HepG2 (cell line): ENCODE measurements at regions not wholly inside any gene's neighbourhood (a gene's known extent, or its start where the extent isn't known, plus 50 kb on each side); places are given as distances from the start of the nearest gene placed in this dataset.

ENCODE experiments used
- ATAC-seq: fragments of 200-7000 bp; cut with Tn5 transposase; 3 replicates; pipeline ENCODE4 v1.9.1; 2020; ENCODE audit warnings: mild to moderate bottlenecking, moderate library complexity
- BruUV-seq: library from RNA; stranded (reverse); fragments of 400-500 nt; replicated peaks from 2 replicates; lab custom pipeline; 2021; lab: Mats Ljungman, UMichigan
- CTCF ChIA-PET: fragments of 300-600 bp; formaldehyde crosslinking; extraction: SDS; loops from one replicate; lab custom pipeline; 2021; ENCODE audit warnings: low total read pairs, inconsistent platforms, low intra/inter-chr PET ratio; lab: Yijun Ruan, JAX
- POLR2A ChIA-PET: fragments of 350-600 bp; sonication (Branson Sonifier 250); formaldehyde crosslinking; loops from one replicate; lab custom pipeline; 2020; ENCODE audit warnings: antibody characterized with exemption, inconsistent platforms; lab: Yijun Ruan, JAX
- DNase-seq: peaks from one replicate; pipeline ENCODE4 v3.0.0-alpha.2; 2015; ENCODE audit warnings: low spot score
- FAIRE-seq: peaks from 3 replicates; lab custom pipeline; 2011; peaks lifted over from hg19 to GRCh38; lab: Jason Lieb, UNC
- H2AFZ ChIP-seq: one replicate; pipeline ENCODE4 v1.6.1; 2011; ENCODE audit warnings: low read length, inconsistent platforms
- H3K27ac ChIP-seq: fragments of 300-600 bp; 3 replicates; pipeline ENCODE4 v1.8.0; 2011; ENCODE audit warnings: mixed run types, mild to moderate bottlenecking, mixed read lengths, low read length, inconsistent platforms; ENCODE audit not compliant: insufficient read depth; ENCODE audit errors: extremely low read length
- H3K27me3 ChIP-seq, 2 experiments: fragments of 200-600 bp in 1 of 2; 2 replicates in 1 of 2; 3 replicates in 1 of 2; pipeline versions ENCODE4 v1.6.0 to v1.8.0; 2011; ENCODE audit warnings: low read length in 2 of 2, mild to moderate bottlenecking in 2 of 2, moderate library complexity in 2 of 2, inconsistent platforms in 1 of 2; ENCODE audit not compliant: insufficient read depth in 2 of 2, control insufficient read depth in 1 of 2
- H3K36me3 ChIP-seq, 2 experiments: fragments of 200-600 bp in 1 of 2; replicated peaks in 1 of 2; 2 replicates in 1 of 2; 3 replicates in 1 of 2; pipeline versions ENCODE4 v1.5.1 to v1.8.0; 2011; ENCODE audit warnings: low read length in 2 of 2, inconsistent platforms in 1 of 2; ENCODE audit not compliant: insufficient read depth in 2 of 2, control insufficient read depth in 1 of 2
- H3K4me1 ChIP-seq: 2 replicates; pipeline ENCODE4 v1.5.1; 2012; ENCODE audit warnings: low read length, inconsistent platforms; ENCODE audit not compliant: insufficient read depth
- H3K4me2 ChIP-seq: 2 replicates; pipeline ENCODE4 v1.6.0; 2011; ENCODE audit warnings: low read depth, low read length, inconsistent platforms
- H3K4me3 ChIP-seq, 3 experiments: fragments of 200-600 bp in 1 of 3; sonication (generic), shearing (Covaris generic) in 1 of 3; replicated peaks in 1 of 3; 2 replicates each; pipeline ENCODE4 v1.5.1; 2011 to 2016; ENCODE audit warnings: low read length in 3 of 3, inconsistent platforms in 2 of 3, low read depth in 2 of 3, mild to moderate bottlenecking in 2 of 3, control low read depth in 1 of 3, mixed read lengths in 1 of 3; ENCODE audit not compliant: insufficient read depth in 1 of 3
- H3K79me2 ChIP-seq: one replicate; pipeline ENCODE4 v1.6.1; 2011; ENCODE audit warnings: low read length, inconsistent platforms; ENCODE audit not compliant: insufficient read depth
- H3K9ac ChIP-seq: 2 replicates; pipeline ENCODE4 v1.6.0; 2011; ENCODE audit warnings: mild to moderate bottlenecking, low read depth, low read length, inconsistent platforms; ENCODE audit not compliant: insufficient read depth
- H3K9me3 ChIP-seq: 2 replicates; pipeline ENCODE4 v1.5.1; 2012; ENCODE audit warnings: mild to moderate bottlenecking, low read length
- H4K20me1 ChIP-seq: 2 replicates; pipeline ENCODE4 v1.6.0; 2011; ENCODE audit warnings: inconsistent platforms, mild to moderate bottlenecking, low read length, moderate library complexity; ENCODE audit not compliant: insufficient read depth
- ARID2 ChIP-seq: sonication (generic); formaldehyde crosslinking; IDR thresholded peaks from 2 replicates; pipeline ENCODE4 v1.8.1; 2022; ENCODE audit warnings: mild to moderate bottlenecking, missing genetic modification reagents, borderline replicate concordance
- FOXC1 ChIP-seq: sonication (generic); formaldehyde crosslinking; IDR thresholded peaks from 2 replicates; pipeline ENCODE4 v1.8.0; 2022; ENCODE audit warnings: mild to moderate bottlenecking, missing genetic modification reagents, borderline replicate concordance
- PATZ1 ChIP-seq: sonication (generic); formaldehyde crosslinking; IDR thresholded peaks from 2 replicates; pipeline ENCODE4 v1.4.0; 2020; ENCODE audit warnings: missing genetic modification reagents
- SATB2 ChIP-seq: sonication (generic); formaldehyde crosslinking; IDR thresholded peaks from 2 replicates; pipeline ENCODE4 v1.5.0; 2020; ENCODE audit warnings: missing genetic modification reagents
- ZNF326 ChIP-seq: sonication (generic); formaldehyde crosslinking; IDR thresholded peaks from 2 replicates; pipeline ENCODE4 v1.4.0; 2020; ENCODE audit warnings: missing genetic modification reagents, borderline replicate concordance
- ZNF337 ChIP-seq: sonication (generic); formaldehyde crosslinking; IDR thresholded peaks from 2 replicates; pipeline ENCODE4 v1.5.1; 2020; ENCODE audit warnings: missing genetic modification reagents, low read depth, mild to moderate bottlenecking, borderline replicate concordance
- ZNF580 ChIP-seq: IDR thresholded peaks from 2 replicates; pipeline ENCODE4 v1.6.1; 2016; ENCODE audit warnings: low read depth, borderline replicate concordance
- ZNF878 ChIP-seq: sonication (generic); formaldehyde crosslinking; IDR thresholded peaks from 2 replicates; pipeline ENCODE4 v1.8.1; 2023; ENCODE audit warnings: mild to moderate bottlenecking, missing genetic modification reagents, moderate library complexity
- WGBS: methylation state at CpG from one replicate; pipeline ENCODE4 v1.1.6; 2017; ENCODE audit warnings: low lambda C conversion rate; 5-methylcytosine and 5-hydroxymethylcytosine counted together
- in situ Hi-C: cut with HindIII; loops from 2 replicates; pipeline ENCODE4 v1.10.0; 2017; ENCODE audit warnings: low pct_unique_long_range_greater_than_20kb; ENCODE audit not compliant: extremely low pct_ligation_motif_present
- intact Hi-C: fragments of 100-400 bp; cut with micrococcal nuclease; formaldehyde crosslinking; loops from one replicate; pipeline ENCODE4 v1.10.0; 2022; ENCODE audit not compliant: unreplicated experiment
- TF ChIP-seq, protein P1 (sequence below): IDR thresholded peaks from 2 replicates; pipeline ENCODE4 v1.6.1; 2016; ENCODE audit warnings: missing genetic modification reagents, missing compliant biosample characterization
- TF ChIP-seq, protein P2 (sequence below): sonication (generic); formaldehyde crosslinking; IDR thresholded peaks from 2 replicates; pipeline ENCODE4 v1.5.1; 2020; ENCODE audit warnings: mild to moderate bottlenecking, missing genetic modification reagents, moderate library complexity

DNA sequence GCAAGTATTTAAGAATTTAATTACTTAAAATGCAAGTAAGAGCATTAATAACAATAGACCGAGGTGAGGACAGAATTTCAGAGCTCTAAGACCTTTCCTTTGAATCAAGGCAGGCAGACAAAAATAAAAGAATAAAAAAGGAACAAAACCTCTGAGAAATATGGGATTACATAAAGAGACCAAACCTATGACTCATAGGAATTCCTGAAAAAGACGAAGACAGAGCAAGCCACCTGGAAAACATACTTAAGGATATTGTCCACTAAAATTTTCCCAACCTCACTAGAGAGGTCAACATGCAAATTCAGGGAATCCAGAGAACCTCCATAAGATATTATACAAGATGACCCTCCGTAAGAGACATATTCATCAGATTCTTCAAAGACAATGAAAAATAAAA, 325.1 kb downstream of the AEBP2 start:
- Histone ChIP-seq H3K27ac (no peak overlapping the region), H4K20me1 (no peaks in the 10 kb centered on the region), H3K27me3 (no peaks in the 10 kb centered on the region), H2AFZ (no peak overlapping the region), H3K9me3 (no peaks in the 10 kb centered on the region), H3K4me2 (no peak overlapping the region), H3K79me2 (no peaks in the 10 kb centered on the region), H3K36me3 (no peaks in the 10 kb centered on the region), H3K9ac (no peak overlapping the region), H3K4me3 (no peak overlapping the region), H3K4me1 (no peaks in the 10 kb centered on the region)
- FAIRE-seq (no peak), ATAC-seq (no peak), DNase-seq (no peak)
- POLR2A ChIA-PET, result no interaction called here
- in situ Hi-C loops (no loop called here), intact Hi-C loops (no loop called here)
- 0% methylated on average over 3 of the region's 3 CpGs for WGBS
- BruUV-seq, result no TSS peak
- TF ChIP-seq ZNF878 (CRISPR knock-in tag) (no peak), PATZ1 (CRISPR knock-in tag) (no peak), ARID2 (CRISPR knock-in tag) (no peak), SATB2 (CRISPR knock-in tag) (no peak), ZNF580 (CRISPR knock-in tag) (no peak), ZNF337 (CRISPR knock-in tag) (no peak), ZNF326 (no peak), FOXC1 (CRISPR knock-in tag) (no peak)
- TF ChIP-seq, protein P1, sequence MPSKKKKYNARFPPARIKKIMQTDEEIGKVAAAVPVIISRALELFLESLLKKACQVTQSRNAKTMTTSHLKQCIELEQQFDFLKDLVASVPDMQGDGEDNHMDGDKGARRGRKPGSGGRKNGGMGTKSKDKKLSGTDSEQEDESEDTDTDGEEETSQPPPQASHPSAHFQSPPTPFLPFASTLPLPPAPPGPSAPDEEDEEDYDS (CRISPR knock-in tag), result no peak
- TF ChIP-seq, protein P2, sequence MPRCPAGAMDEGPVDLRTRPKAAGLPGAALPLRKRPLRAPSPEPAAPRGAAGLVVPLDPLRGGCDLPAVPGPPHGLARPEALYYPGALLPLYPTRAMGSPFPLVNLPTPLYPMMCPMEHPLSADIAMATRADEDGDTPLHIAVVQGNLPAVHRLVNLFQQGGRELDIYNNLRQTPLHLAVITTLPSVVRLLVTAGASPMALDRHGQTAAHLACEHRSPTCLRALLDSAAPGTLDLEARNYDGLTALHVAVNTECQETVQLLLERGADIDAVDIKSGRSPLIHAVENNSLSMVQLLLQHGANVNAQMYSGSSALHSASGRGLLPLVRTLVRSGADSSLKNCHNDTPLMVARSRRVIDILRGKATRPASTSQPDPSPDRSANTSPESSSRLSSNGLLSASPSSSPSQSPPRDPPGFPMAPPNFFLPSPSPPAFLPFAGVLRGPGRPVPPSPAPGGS (CRISPR knock-in tag), result no peak
- CTCF ChIA-PET, result no interaction called here
